C4-2B (cell line): ENCODE measurements at regions not wholly inside any gene's neighbourhood (a gene's known extent, or its start where the extent isn't known, plus 50 kb on each side); places are given as distances from the start of the nearest gene placed in this dataset.

Experiments
- CTCF ChIP-seq: fragments of 450-650 bp; conservative IDR thresholded peaks from 2 replicates; pipeline ENCODE4 v1.5.1; 2017; ENCODE audit warnings: mild to moderate bottlenecking
- ZFX ChIP-seq: fragments of 450-650 bp; IDR thresholded peaks from 2 replicates; pipeline ENCODE4 v1.6.1; 2017

- no peak for TF ChIP-seq CTCF
- no peak for TF ChIP-seq ZFX
Observed at GRCh38 chr21:35622612-35623011, 437.7 kb downstream of the SETD4 start.
